Panc1 (cell line): ENCODE measurements at regions not wholly inside any gene's neighbourhood (a gene's known extent, or its start where the extent isn't known, plus 50 kb on each side); places are given as distances from the start of the nearest gene placed in this dataset.

ENCODE experiments used
- POLR2AphosphoS5 ChIP-seq: IDR thresholded peaks from 2 replicates; pipeline ENCODE4 v1.6.1; 2012; ENCODE audit warnings: mild to moderate bottlenecking, low read depth, low read length, moderate library complexity
- TF ChIP-seq, protein P1 (sequence below), 2 experiments: IDR thresholded peaks; 2 replicates each; pipeline ENCODE4 v1.6.1; 2011 to 2012; ENCODE audit warnings: low read depth in 2 of 2, control low read depth in 1 of 2, low read length in 1 of 2, mild to moderate bottlenecking in 1 of 2, moderate library complexity in 1 of 2; ENCODE audit not compliant: insufficient read depth in 1 of 2

DNA sequence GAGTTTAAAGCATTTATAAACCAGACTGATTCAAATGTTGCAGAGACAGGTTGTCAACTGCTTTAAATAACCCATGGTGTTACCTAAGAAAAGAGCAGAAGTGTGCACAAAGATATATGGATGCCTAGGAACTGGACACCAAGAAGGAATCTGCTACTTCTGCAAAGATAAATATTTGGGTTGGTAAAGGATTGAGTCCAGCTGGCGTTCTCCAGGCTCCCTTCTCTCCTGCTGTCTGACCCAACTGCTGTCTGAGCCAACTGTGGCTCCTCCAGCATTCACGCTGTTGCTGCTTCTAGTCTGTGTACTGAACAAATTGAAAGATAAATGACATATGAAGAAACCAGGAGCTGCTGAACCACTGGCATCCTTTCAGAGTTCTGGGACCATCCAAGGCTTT, 1167.8 kb upstream of the PRKX start:
- no peak for TF ChIP-seq POLR2AphosphoS5
- TF ChIP-seq, protein P1, sequence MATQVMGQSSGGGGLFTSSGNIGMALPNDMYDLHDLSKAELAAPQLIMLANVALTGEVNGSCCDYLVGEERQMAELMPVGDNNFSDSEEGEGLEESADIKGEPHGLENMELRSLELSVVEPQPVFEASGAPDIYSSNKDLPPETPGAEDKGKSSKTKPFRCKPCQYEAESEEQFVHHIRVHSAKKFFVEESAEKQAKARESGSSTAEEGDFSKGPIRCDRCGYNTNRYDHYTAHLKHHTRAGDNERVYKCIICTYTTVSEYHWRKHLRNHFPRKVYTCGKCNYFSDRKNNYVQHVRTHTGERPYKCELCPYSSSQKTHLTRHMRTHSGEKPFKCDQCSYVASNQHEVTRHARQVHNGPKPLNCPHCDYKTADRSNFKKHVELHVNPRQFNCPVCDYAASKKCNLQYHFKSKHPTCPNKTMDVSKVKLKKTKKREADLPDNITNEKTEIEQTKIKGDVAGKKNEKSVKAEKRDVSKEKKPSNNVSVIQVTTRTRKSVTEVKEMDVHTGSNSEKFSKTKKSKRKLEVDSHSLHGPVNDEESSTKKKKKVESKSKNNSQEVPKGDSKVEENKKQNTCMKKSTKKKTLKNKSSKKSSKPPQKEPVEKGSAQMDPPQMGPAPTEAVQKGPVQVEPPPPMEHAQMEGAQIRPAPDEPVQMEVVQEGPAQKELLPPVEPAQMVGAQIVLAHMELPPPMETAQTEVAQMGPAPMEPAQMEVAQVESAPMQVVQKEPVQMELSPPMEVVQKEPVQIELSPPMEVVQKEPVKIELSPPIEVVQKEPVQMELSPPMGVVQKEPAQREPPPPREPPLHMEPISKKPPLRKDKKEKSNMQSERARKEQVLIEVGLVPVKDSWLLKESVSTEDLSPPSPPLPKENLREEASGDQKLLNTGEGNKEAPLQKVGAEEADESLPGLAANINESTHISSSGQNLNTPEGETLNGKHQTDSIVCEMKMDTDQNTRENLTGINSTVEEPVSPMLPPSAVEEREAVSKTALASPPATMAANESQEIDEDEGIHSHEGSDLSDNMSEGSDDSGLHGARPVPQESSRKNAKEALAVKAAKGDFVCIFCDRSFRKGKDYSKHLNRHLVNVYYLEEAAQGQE (IDR thresholded peaks at IDR 0.05; ENCODE audit: insufficient read depth in 1 of 2, low read depth in 2 of 2, low read length in 1 of 2): no peak
